H1 (cell line): ENCODE measurements at regions not wholly inside any gene's neighbourhood (a gene's known extent, or its start where the extent isn't known, plus 50 kb on each side); places are given as distances from the start of the nearest gene placed in this dataset.

Experiments
- CTCF ChIA-PET: fragments of 300-600 bp; sonication (Branson Sonifier 250); formaldehyde crosslinking; loops from one replicate; lab custom pipeline; 2021; ENCODE audit not compliant: partially characterized antibody; lab: Charles Lee
- POLR2A ChIA-PET: fragments of 300-600 bp; sonication (Branson Sonifier 250); formaldehyde crosslinking; loops from one replicate; lab custom pipeline; 2021; ENCODE audit warnings: inconsistent platforms; ENCODE audit not compliant: partially characterized antibody; lab: Charles Lee
- DNase-seq, 2 experiments: peaks; one replicate each; pipeline versions ENCODE4 v3.0.0 to v3.0.0-alpha.2; 2010 to 2022; ENCODE audit warnings: low spot score in 2 of 2, low read depth in 1 of 2, mixed read lengths in 1 of 2
- FAIRE-seq: peaks from 2 replicates; lab custom pipeline; 2011; peaks lifted over from hg19 to GRCh38; lab: Jason Lieb, UNC
- H2AFZ ChIP-seq: 2 replicates; pipeline ENCODE4 v1.8.1; 2012; ENCODE audit warnings: low read length, inconsistent platforms
- H2AK5ac ChIP-seq: 2 replicates; pipeline ENCODE4 v1.6.1; 2013; ENCODE audit warnings: low read depth, low read length
- H2BK120ac ChIP-seq: replicated peaks from 2 replicates; pipeline ENCODE3; 2013; ENCODE audit warnings: low read depth, low read length, inconsistent platforms
- H2BK12ac ChIP-seq: 2 replicates; pipeline ENCODE4 v1.6.1; 2013; ENCODE audit warnings: low read depth, low read length
- H2BK15ac ChIP-seq: 2 replicates; pipeline ENCODE4 v1.6.1; 2013; ENCODE audit warnings: low read length
- H2BK20ac ChIP-seq: 2 replicates; pipeline ENCODE4 v1.6.1; 2013; ENCODE audit warnings: low read length
- H2BK5ac ChIP-seq: 2 replicates; pipeline ENCODE4 v1.6.1; 2013; ENCODE audit warnings: low read depth, low read length
- H3K14ac ChIP-seq: 2 replicates; pipeline ENCODE4 v1.6.1; 2013; ENCODE audit warnings: inconsistent platforms; ENCODE audit not compliant: insufficient read length
- H3K18ac ChIP-seq: 2 replicates; pipeline ENCODE4 v1.6.1; 2013; ENCODE audit warnings: low read length; ENCODE audit errors: extremely low read depth
- H3K23ac ChIP-seq: 2 replicates; pipeline ENCODE4 v1.6.1; 2013; ENCODE audit warnings: inconsistent platforms; ENCODE audit not compliant: insufficient read length
- H3K23me2 ChIP-seq: 2 replicates; pipeline ENCODE4 v1.6.1; 2013; ENCODE audit warnings: low read depth, low read length
- H3K27ac ChIP-seq: 2 replicates; pipeline ENCODE4 v1.6.1; 2011; ENCODE audit warnings: low read depth, low read length, inconsistent platforms
- H3K27me3 ChIP-seq, 4 experiments: replicated peaks in 1 of 4; 1 replicate in 1 of 4; 2 replicates in 3 of 4; pipeline versions ENCODE4 v1.6.1 to v1.8.1; 2011 to 2013; ENCODE audit warnings: low read length in 3 of 4, mild to moderate bottlenecking in 3 of 4, inconsistent platforms in 2 of 4, mixed read lengths in 2 of 4, moderate library complexity in 1 of 4; ENCODE audit not compliant: control insufficient read depth in 3 of 4, insufficient read depth in 3 of 4; ENCODE audit errors: extremely low read depth in 1 of 4
- H3K36me3 ChIP-seq, 4 experiments: 2 replicates each; pipeline versions ENCODE4 v1.6.1 to v1.8.1; 2011 to 2013; ENCODE audit warnings: mild to moderate bottlenecking in 4 of 4, low read length in 3 of 4, moderate library complexity in 2 of 4, control low read depth in 1 of 4, inconsistent platforms in 1 of 4; ENCODE audit not compliant: insufficient read depth in 4 of 4, control insufficient read depth in 2 of 4
- H3K4ac ChIP-seq: replicated peaks from 2 replicates; pipeline ENCODE3; 2013; ENCODE audit warnings: low read length, low read depth, mixed read lengths, inconsistent platforms; ENCODE audit not compliant: insufficient read length
- H3K4me1 ChIP-seq, 4 experiments: replicated peaks in 1 of 4; 1 replicate in 1 of 4; 2 replicates in 3 of 4; pipeline versions ENCODE4 v1.6.1 to v1.8.1; 2011 to 2013; ENCODE audit warnings: low read length in 3 of 4, inconsistent platforms in 2 of 4, mixed read lengths in 1 of 4; ENCODE audit not compliant: insufficient read depth in 4 of 4, control insufficient read depth in 3 of 4
- H3K4me2 ChIP-seq, 2 experiments: 2 replicates each; pipeline versions ENCODE4 v1.6.1 to v1.8.1; 2011 to 2013; ENCODE audit warnings: low read depth in 2 of 2, low read length in 2 of 2, control low read depth in 1 of 2, inconsistent platforms in 1 of 2, mild to moderate bottlenecking in 1 of 2; ENCODE audit not compliant: insufficient read depth in 1 of 2
- H3K4me3 ChIP-seq, 4 experiments: fragments of 200-600, 300-600 bp in 1 of 4; sonication (generic), shearing (Covaris generic), sonication (Bioruptor Twin) in 1 of 4; 2 replicates each; pipeline versions ENCODE4 v1.5.1 to v1.8.1; 2011 to 2016; ENCODE audit warnings: low read length in 4 of 4, low read depth in 3 of 4, control low read depth in 2 of 4, inconsistent platforms in 2 of 4, mild to moderate bottlenecking in 2 of 4, mixed read lengths in 1 of 4, moderate library complexity in 1 of 4; ENCODE audit not compliant: insufficient read depth in 2 of 4; ENCODE audit errors: extremely low read depth in 1 of 4
- H3K56ac ChIP-seq: replicated peaks from 2 replicates; pipeline ENCODE3; 2013; ENCODE audit warnings: low read depth, mild to moderate bottlenecking, mixed read lengths, low read length, inconsistent platforms; ENCODE audit not compliant: insufficient read length
- H3K79me1 ChIP-seq: 2 replicates; pipeline ENCODE4 v1.6.1; 2013; ENCODE audit warnings: low read depth, low read length, control low read depth
- H3K79me2 ChIP-seq, 2 experiments: 2 replicates each; pipeline versions ENCODE4 v1.6.1 to v1.8.1; 2012 to 2013; ENCODE audit warnings: low read length in 2 of 2, mild to moderate bottlenecking in 2 of 2, inconsistent platforms in 1 of 2; ENCODE audit not compliant: insufficient read depth in 2 of 2, control insufficient read depth in 1 of 2
- H3K9ac ChIP-seq, 4 experiments: replicated peaks in 1 of 4; 1 replicate in 1 of 4; 2 replicates in 3 of 4; pipeline versions ENCODE4 v1.6.1 to v1.8.1; 2011 to 2013; ENCODE audit warnings: low read depth in 3 of 4, low read length in 3 of 4, control low read depth in 2 of 4, mild to moderate bottlenecking in 2 of 4, moderate library complexity in 2 of 4, inconsistent platforms in 1 of 4; ENCODE audit errors: extremely low read depth in 1 of 4
- H3K9me3 ChIP-seq, 2 experiments: 2 replicates each; pipeline versions ENCODE4 v1.6.1 to v1.8.1; 2012 to 2013; ENCODE audit warnings: mild to moderate bottlenecking in 2 of 2, moderate library complexity in 2 of 2, control low read depth in 1 of 2, inconsistent platforms in 1 of 2, low read depth in 1 of 2, low read length in 1 of 2, mixed read lengths in 1 of 2; ENCODE audit not compliant: insufficient read depth in 2 of 2
- H4K20me1 ChIP-seq, 2 experiments: replicated peaks in 1 of 2; 2 replicates each; pipeline versions ENCODE3 to v1.8.1; 2011 to 2013; ENCODE audit warnings: inconsistent platforms in 2 of 2, low read length in 2 of 2, mild to moderate bottlenecking in 1 of 2; ENCODE audit not compliant: insufficient read depth in 2 of 2, control insufficient read depth in 1 of 2
- H4K5ac ChIP-seq: 2 replicates; pipeline ENCODE4 v1.6.1; 2013; ENCODE audit warnings: low read length, low read depth, mixed read lengths, inconsistent platforms; ENCODE audit not compliant: insufficient read length
- H4K8ac ChIP-seq: 2 replicates; pipeline ENCODE4 v1.8.0; 2013; ENCODE audit warnings: mild to moderate bottlenecking, moderate library complexity, low read length, inconsistent platforms; ENCODE audit not compliant: insufficient read depth; ENCODE audit errors: extremely low read depth
- H4K91ac ChIP-seq: replicated peaks from 2 replicates; pipeline ENCODE3; 2013; ENCODE audit warnings: low read length, mixed read lengths, inconsistent platforms; ENCODE audit not compliant: insufficient read length
- E2F6 ChIP-seq: IDR thresholded peaks from 2 replicates; pipeline ENCODE4 v1.6.1; 2012; ENCODE audit warnings: inconsistent platforms
- FOSL1 ChIP-seq: IDR thresholded peaks from 2 replicates; pipeline ENCODE4 v1.6.1; 2011; ENCODE audit warnings: mild to moderate bottlenecking, low read depth, low read length, moderate library complexity; ENCODE audit not compliant: insufficient read depth
- GTF2F1 ChIP-seq: IDR thresholded peaks from 2 replicates; pipeline ENCODE4 v1.6.1; 2012; ENCODE audit warnings: low read depth, low read length, improper control_type of control experiment, borderline replicate concordance
- JUN ChIP-seq: IDR thresholded peaks from 2 replicates; pipeline ENCODE4 v1.6.1; 2011; ENCODE audit warnings: low read depth, mild to moderate bottlenecking, improper control_type of control experiment, low read length
- NANOG ChIP-seq: IDR thresholded peaks from 2 replicates; pipeline ENCODE4 v1.6.1; 2011; ENCODE audit warnings: low read length, low read depth, mild to moderate bottlenecking, inconsistent platforms; ENCODE audit not compliant: insufficient read depth, poor library complexity, severe bottlenecking
- TCF12 ChIP-seq: IDR thresholded peaks from 2 replicates; pipeline ENCODE4 v1.6.1; 2011; ENCODE audit warnings: low read depth, mild to moderate bottlenecking, low read length
- YY1 ChIP-seq: IDR thresholded peaks from 2 replicates; pipeline ENCODE4 v1.6.1; 2011; ENCODE audit warnings: low read depth, mild to moderate bottlenecking, low read length
- WGBS, 2 experiments: shearing (Covaris generic) in 1 of 2; methylation state at CpG; one replicate each; pipeline versions ENCODE4 v1.1.6 to v1.1.7; 2013 to 2015; ENCODE audit warnings: low lambda C conversion rate in 2 of 2, mixed read lengths in 2 of 2, inconsistent platforms in 1 of 2, low coverage in 1 of 2, missing lambda C conversion rate in 1 of 2; ENCODE audit not compliant: insufficient replicate concordance in 2 of 2, insufficient coverage in 1 of 2, insufficient read length in 1 of 2; ENCODE audit errors: extremely low coverage in 1 of 2, missing lambda C conversion rate in 1 of 2; 5-methylcytosine and 5-hydroxymethylcytosine counted together

DNA sequence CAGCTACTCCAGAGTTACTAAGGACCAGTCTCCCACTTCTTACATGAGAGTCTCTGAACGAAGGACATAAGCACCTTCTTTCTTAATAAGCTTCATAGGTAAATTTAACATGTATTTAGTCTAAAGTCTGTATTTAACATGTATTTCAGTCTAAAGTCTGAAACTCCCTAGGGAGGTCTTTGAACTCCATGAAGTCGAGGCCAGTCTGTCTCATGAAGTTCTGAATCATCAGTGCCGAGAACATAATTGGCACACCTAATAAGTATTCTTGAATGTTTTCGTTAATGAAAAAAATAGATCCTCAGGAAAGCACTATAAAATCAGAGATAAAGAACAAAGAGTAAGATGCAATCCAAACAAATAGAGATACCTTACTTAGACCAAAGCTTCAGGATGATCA lies 945.5 kb downstream of the TTLL7 start:
- Histone ChIP-seq H4K91ac (no peak overlapping the region), H3K4me2 (no peak overlapping the region), H3K4me1 (no peaks in the 10 kb centered on the region), H3K4me3 (no peak overlapping the region), H2BK5ac (no peak overlapping the region), H3K9me3 (peaks cover 13 to 20% of the 10 kb centered on the region in 2 experiments), H2AFZ (no peak overlapping the region), H4K8ac (no peak overlapping the region), H3K27me3 (no peaks in the 10 kb centered on the region), H3K79me1 (no peaks in the 10 kb centered on the region), H3K79me2 (no peaks in the 10 kb centered on the region), H3K23me2 (no peaks in the 10 kb centered on the region), H3K14ac (no peak overlapping the region), H2BK20ac (no peak overlapping the region), H4K5ac (no peak overlapping the region), H2BK12ac (no peak overlapping the region), H3K9ac (no peak overlapping the region), H3K4ac (no peak overlapping the region), H2BK15ac (no peak overlapping the region), H3K23ac (no peak overlapping the region), H3K27ac (no peak overlapping the region), H3K36me3 (no peaks in the 10 kb centered on the region; a peak in 1 of 8 replicates), H3K18ac (no peak overlapping the region), H3K56ac (no peak overlapping the region), H2BK120ac (no peak overlapping the region), H4K20me1 (no peaks in the 10 kb centered on the region), H2AK5ac (no peak overlapping the region)
- DNase-seq = no peak
- WGBS, 2 experiments = 88% methylated on average over 4 of the region's 4 CpGs; no CpG with 5 or more reads in 1 of the 2 experiments
- ChIA-PET CTCF (no interaction called here), POLR2A (interaction anchor here (1.1 kb wide), 1 partner anchor 17 kb away, joined by 3 read pairs; no protein-coding TSS in a partner anchor)
- no peak for TF ChIP-seq JUN
- no peak for TF ChIP-seq E2F6
- no peak for TF ChIP-seq GTF2F1
- TF ChIP-seq NANOG = no peak
- TF ChIP-seq TCF12 = no peak
- TF ChIP-seq YY1 = no peak
- TF ChIP-seq FOSL1 = no peak
- no peak for FAIRE-seq
